ENCODE measurements at regions not wholly inside any gene's neighbourhood (a gene's known extent, or its start where the extent isn't known, plus 50 kb on each side); places are given as distances from the start of the nearest gene placed in this dataset.

- TF ChIP-seq, protein P1, sequence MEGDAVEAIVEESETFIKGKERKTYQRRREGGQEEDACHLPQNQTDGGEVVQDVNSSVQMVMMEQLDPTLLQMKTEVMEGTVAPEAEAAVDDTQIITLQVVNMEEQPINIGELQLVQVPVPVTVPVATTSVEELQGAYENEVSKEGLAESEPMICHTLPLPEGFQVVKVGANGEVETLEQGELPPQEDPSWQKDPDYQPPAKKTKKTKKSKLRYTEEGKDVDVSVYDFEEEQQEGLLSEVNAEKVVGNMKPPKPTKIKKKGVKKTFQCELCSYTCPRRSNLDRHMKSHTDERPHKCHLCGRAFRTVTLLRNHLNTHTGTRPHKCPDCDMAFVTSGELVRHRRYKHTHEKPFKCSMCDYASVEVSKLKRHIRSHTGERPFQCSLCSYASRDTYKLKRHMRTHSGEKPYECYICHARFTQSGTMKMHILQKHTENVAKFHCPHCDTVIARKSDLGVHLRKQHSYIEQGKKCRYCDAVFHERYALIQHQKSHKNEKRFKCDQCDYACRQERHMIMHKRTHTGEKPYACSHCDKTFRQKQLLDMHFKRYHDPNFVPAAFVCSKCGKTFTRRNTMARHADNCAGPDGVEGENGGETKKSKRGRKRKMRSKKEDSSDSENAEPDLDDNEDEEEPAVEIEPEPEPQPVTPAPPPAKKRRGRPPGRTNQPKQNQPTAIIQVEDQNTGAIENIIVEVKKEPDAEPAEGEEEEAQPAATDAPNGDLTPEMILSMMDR (IDR thresholded peaks at IDR 0.05), result no peak
- no peak for TF ChIP-seq POLR2A (IDR thresholded peaks at IDR 0.05)
These were observed 251.4 kb downstream of the DEPDC1B start for GRCh38 chr5:60448600-60448999.

Measured in transverse colon (tissue), 3 donors.